HFF-Myc (cell line): ENCODE measurements at regions not wholly inside any gene's neighbourhood (a gene's known extent, or its start where the extent isn't known, plus 50 kb on each side); places are given as distances from the start of the nearest gene placed in this dataset.

Experiments used
- DNase-seq: peaks from one replicate; pipeline ENCODE4 v3.0.0-alpha.2; 2011; ENCODE audit warnings: low read depth; ENCODE audit errors: extremely low read depth
- H3K4me3 ChIP-seq: replicated peaks from 2 replicates; pipeline ENCODE4 v1.5.1; 2011; ENCODE audit warnings: low read depth, mild to moderate bottlenecking, control low read depth, low read length
- TF ChIP-seq, protein P1 (sequence below): IDR thresholded peaks from 2 replicates; pipeline ENCODE4 v1.5.1; 2012; ENCODE audit warnings: mild to moderate bottlenecking, low read depth, low read length, control low read depth; ENCODE audit errors: missing control alignments

DNA sequence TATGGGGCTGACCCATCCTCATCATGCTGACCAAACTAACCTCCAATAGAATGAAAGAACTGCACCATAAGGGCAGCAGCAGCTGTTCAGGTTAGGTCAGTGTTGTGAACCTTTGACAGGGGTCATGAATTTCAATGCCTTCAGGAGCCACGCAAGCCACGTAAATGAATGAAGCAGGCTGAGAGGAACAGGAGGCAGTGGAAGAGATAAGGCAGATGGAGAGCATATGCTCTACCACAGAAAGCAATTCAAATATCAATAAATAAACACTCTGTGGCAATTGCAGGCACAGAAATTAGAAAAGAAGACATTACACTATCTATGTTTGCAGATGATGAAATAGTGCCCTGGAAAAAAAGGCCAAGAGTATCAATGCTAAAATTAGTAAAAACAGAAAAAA, 56.3 kb downstream of the SCG2 start:
- TF ChIP-seq, protein P1, sequence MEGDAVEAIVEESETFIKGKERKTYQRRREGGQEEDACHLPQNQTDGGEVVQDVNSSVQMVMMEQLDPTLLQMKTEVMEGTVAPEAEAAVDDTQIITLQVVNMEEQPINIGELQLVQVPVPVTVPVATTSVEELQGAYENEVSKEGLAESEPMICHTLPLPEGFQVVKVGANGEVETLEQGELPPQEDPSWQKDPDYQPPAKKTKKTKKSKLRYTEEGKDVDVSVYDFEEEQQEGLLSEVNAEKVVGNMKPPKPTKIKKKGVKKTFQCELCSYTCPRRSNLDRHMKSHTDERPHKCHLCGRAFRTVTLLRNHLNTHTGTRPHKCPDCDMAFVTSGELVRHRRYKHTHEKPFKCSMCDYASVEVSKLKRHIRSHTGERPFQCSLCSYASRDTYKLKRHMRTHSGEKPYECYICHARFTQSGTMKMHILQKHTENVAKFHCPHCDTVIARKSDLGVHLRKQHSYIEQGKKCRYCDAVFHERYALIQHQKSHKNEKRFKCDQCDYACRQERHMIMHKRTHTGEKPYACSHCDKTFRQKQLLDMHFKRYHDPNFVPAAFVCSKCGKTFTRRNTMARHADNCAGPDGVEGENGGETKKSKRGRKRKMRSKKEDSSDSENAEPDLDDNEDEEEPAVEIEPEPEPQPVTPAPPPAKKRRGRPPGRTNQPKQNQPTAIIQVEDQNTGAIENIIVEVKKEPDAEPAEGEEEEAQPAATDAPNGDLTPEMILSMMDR = no peak
- H3K4me3 ChIP-seq = no peak overlapping the region
- no peak for DNase-seq
